ENCODE measurements at regions not wholly inside any gene's neighbourhood (a gene's known extent, or its start where the extent isn't known, plus 50 kb on each side); places are given as distances from the start of the nearest gene placed in this dataset.

GRCh38 chr5:173785866-173786265 lies 102.3 kb upstream of the CPEB4 start:
- DNase-seq = no peak

DNA sequence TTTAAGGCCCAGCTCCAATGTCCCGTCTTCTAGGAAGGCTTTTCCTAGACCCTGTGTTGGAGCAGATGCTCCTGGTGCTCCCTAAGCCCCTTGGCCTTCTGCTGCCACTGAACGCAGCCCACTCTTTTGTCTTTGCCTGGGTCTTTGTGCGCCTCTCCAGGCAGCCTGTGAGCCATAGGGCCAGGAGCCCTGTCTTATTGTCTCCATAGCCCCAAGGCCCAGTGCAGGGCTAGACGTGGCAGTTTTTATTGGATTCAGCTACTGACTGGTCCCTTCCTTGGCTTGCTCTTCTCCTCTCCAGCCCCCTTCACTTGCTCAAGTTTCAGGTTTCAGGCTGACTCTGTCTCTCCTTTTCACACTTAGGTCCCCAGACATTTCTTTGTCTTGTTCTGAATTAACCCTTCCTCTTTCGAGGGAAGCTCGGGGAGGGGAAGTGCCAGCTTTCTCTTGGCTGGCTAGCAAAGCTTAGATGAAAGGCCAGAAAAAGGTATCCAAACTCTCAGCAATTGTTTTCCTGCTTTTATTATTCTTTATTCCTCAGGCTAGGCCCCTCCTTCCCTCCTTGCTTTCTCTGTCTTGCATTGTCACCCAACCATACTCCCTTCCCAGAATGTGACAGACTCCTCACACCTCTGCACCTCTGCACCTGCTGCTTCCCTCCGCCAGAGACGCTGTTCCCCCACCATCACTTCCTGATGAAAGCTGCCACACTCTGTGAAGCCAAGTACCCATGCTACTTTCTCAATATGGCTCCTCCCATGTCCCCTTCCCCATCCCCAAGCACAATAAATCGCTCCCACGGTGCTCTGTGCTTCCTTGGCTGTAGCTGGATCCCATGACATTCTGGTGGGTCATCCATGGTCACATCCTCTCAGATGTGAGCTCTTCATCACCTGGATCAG lies 101.6 kb upstream of the CPEB4 start:
- no peak for DNase-seq

DNA sequence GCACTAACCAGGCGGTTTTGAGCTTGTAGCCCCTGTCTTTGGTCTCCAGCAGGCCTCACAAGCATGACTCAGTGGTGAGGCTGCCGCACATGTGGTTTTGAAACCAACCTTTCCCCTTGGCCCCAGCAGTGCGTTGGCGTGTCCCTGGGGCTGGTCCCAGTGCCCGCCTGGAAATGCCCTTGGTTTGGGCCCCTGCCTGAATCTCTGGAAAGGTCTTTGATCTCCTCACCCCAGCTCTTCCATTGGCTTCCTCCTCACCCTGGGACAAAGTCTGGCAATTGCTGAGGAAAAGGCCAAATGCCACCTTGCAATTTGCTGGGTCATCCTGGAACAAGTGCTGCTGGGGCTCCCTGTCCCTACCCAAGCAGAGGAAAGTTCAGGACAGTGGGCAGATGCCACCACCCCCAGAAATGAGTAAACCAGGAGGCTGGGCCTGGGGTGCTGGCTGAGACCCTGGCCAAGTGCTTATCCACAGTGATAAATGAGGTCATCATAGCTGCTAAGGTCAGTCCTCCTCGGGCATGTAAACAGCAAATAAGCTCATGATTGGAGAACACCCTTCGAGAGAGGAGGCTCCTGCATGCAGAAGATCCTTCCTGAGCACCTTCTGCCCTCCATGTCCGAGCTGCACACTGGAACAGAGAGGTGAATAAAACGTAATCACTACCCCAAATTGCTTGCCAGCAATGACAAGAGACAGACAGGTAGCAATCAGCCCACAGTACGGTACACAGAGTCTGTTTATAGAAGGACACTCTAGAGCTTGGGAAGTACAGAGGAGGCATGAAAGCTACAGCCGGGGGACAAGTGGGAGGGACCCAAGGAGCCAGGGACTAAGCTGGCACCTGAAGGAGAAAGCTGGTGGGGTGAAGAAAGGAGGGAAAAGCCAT lies 98.9 kb upstream of the CPEB4 start:
- DNase-seq = no peak

- DNase-seq = no peak
Observed at GRCh38 chr5:173790177-173790719, 97.9 kb upstream of the CPEB4 start.

DNA sequence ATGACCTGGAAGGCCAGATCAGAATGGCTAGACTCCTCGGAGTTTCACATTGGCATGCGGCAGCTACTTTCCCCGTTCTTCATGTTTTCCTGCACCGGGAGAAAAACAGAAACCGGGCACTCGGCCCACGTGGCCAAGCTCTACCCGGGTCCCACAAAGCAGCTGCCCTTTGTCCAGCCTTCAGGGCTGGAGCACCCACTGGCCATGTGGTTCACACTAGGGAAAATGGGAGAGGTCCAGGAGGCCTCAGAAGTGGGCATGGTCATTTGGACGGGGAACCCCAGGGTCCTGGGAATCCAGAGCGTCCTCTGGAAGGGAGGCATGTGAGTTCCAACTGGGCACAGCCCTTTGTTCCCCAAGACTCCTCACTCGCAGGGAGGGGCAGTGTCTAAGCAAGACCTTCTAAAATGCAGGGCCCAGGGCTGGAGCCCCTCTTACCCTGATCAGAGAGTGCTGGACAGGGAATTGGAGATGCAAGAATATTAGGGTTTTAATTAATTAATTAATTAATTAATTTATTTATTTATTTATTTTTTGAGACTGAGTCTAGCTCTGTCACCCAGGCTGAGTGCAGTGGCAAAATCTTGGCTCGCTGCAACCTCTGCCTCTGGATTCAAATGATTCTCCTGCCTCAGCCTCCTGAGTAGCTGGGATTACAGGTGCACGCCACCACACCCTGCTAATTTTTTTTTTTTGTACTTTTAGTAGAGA lies 97.2 kb upstream of the CPEB4 start:
- no peak for DNase-seq

DNA sequence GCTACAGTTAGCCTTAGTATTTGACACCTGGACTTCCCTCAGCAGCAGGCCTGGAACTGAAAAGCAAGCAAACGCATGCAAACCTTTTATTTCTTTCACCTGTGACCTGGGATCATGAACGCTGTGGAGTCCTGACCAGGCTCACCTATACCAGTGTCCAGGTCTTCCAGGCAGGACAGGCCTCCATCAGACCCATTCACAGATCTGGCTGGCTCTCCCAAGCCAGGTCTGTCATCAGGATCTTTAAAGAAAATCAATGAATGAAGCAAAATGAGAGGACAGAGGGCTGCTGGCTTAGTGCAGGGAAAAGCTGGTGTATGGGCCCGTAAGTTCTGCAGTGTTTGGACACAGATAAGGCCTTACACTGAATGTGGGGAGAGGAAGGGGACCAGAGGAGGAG lies 96.3 kb upstream of the CPEB4 start:
- DNase-seq = no peak

GRCh38 chr5:173792781-173793547 lies 95.2 kb upstream of the CPEB4 start:
- no peak for DNase-seq

DNA sequence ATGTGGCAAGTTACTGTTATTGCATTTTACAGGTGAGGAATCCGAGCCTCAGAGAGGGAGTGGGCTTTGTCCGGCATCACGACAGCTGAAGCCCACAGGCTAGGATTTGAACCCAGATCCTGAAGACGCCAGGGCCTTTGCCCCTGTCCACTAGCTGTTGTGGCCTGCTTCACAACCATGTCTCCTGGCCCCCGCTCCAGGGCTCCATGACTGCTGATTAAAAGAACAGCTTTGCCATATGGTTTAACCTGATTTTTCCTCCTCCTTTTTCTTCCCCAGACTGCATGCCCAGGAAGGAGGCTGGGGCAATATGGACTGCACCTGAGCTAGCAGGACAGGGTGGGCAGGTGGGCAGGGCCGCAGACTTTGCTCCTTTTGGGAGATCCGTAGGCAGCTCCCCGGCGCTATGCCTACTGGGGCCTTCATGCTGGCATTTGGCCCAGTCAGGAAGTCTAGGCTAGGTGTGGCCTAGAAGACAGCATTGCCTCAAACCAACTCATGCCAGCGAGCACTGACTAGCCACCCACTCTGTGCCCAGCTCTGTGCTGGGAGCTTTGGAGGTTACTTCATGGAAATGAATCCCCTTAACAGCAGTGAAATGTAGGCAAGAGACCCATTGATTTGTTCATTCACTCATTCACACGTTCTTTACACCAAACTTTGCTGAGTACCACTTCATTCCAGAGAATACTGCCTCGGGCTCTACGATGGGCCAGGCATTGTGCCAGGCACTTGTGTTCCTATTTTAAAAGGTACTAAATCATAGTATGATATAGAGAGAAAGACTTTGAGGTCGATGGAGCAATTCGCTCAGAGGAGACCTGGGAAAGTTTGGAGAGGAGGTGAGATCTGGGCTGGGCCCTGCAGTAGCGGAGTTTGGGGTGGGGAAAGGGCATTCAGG lies 94.3 kb upstream of the CPEB4 start:
- no peak for DNase-seq

- DNase-seq = no peak
Observed at GRCh38 chr5:173794901-173795416, 93.2 kb upstream of the CPEB4 start.

- DNase-seq = no peak
Observed at GRCh38 chr5:173795601-173796000, 92.5 kb upstream of the CPEB4 start.

DNA sequence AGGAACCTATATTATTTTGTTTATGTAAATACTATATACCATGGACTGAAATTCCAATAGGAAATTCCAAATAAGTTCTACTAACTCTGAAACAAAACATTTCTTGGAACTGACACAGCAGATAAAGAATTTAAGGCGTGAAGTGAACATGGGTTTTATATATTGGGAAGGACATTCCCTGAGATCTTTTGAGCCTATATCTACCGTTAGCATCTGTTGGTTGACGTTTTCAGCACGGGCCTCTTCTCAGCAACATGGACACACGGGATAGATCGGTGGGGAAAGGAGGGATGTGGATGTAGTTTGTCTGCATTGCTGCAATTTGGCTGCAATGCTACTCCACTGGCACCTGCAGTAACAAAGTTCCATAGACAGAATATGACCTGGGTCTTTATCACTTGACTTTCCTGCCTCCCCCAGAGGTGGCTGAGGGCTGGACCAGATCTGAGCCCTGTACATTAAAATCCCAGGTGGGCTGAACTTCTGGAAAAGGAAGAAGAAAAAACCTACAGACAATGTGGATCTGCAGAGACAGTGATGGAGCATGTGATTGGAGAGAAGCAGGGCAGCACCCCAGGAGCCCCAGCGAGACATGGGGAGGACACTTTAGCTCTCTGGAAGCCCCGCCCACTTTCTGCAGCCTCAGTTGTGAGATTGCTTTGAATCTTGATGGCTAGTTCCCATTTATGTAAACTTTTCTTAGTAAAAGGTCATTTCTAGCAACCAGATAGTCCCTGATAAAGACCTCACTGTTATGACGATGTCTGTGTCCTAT lies 91.2 kb upstream of the CPEB4 start:
- no peak for DNase-seq

DNA sequence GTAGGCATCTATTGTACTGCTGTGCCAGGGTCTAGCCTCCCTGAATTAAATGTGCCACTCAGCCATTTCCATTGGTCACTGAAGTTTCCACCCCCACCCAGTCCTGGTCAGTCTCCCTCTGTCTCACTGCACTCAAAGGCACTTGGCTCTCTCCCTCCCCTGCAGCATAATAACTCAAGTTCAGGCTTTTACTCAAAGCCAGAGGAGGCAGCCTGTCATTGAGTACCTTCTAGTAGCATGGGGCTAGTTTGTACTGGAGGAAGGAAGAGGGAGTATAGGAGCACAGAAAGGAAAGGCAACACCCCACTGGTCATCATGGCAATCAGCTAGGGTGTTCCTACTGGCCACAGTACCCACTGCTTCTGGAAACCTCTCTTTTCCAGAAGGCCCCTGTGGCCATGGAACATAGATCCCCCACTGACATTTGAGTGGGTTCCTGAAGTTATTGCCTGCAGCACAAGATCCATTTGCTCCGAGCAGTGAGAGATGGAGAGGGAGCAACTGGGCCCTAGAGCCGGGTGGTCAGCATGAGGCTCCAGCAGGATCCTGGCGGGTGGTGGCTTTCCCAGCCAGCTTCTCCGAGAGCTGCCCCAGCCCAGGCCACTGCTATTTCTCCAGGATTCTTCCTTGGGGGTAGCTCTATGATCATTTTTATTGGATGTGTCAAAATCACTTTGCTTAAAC lies 89.9 kb upstream of the CPEB4 start:
- no peak for DNase-seq

- DNase-seq = no peak
Observed at GRCh38 chr5:173800340-173800739, 87.8 kb upstream of the CPEB4 start.

DNA sequence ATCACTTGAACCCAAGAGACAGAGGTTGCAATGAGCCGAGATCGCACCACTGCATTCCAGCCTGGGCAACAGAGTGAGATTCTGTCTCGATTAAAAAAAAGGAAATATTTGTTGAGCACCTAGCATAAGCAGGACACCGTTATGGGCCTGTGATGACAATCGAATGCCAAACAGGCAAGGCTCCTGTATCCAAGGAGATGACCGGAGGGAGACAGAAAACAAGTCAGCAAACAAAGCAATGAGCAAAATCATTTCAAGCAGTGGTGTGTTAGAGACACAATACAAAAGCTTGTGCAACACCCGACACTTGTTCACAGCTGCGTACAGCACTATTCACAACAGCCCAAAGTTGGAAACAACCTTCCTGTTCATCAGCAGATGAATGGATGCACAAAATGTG lies 87.1 kb upstream of the CPEB4 start:
- DNase-seq = no peak

- no peak for DNase-seq
Observed at GRCh38 chr5:173802670-173803165, 85.4 kb upstream of the CPEB4 start.

DNA sequence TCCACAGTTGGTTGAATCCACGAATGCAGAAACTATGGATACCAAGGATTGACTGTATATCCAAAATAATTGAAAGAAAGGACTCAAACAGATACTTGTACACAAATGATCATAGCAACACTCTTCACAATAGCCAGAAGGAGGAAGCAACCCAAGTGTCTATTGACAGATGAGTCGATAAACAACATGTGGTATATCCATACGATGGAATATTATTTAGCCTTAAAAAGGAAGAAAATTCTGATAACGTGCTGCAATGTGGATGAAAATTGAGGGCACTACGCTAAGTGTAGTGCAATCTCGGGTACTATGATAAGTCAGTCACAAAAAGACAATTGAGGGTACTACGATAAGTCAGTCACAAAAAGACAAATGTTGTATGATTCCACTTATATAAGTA lies 83.6 kb upstream of the CPEB4 start:
- DNase-seq = no peak

- no peak for DNase-seq
Observed at GRCh38 chr5:173806270-173807035, 81.7 kb upstream of the CPEB4 start.

DNA sequence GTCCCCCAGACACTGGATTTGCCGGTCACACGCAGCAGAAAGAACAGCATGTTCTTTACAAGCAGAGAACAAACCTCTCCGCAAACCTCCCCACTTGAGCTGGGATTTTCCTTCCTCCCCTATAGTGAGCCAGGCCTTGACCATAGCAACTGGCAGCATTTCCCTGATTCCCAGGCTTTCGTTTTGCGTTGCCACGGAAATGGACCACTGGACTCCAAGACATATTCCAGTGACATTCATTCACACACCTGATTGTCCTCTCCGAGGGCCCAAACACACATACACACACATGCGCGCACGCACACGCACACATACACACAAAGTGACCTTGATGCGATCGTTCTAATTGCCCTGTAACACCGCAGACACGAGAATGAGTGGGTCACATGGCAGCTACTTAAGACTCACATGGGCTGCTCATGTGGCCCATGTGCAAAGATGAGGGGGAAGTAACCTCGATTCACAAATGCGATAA lies 80.9 kb upstream of the CPEB4 start:
- no peak for DNase-seq

Measured in stimulated activated naive CD4-positive, alpha-beta T cell (primary cell).